Sigmoid colon (tissue), 6 donors: ENCODE measurements at regions not wholly inside any gene's neighbourhood (a gene's known extent, or its start where the extent isn't known, plus 50 kb on each side); places are given as distances from the start of the nearest gene placed in this dataset.

Source experiments
- DNase-seq: peaks from one replicate; pipeline ENCODE4 v3.0.0-alpha.2; 2019
- H3K27ac ChIP-seq, 4 donors: fragments of 200-600 bp; sonication (generic); one replicate each; pipeline ENCODE4 v1.5.1; 2016 to 2019; ENCODE audit warnings: mild to moderate bottlenecking in 1 of 4
- H3K27me3 ChIP-seq, 3 donors: fragments of 200-600 bp; sonication (generic); one replicate each; pipeline ENCODE4 v1.5.1; 2019; ENCODE audit warnings: mild to moderate bottlenecking in 1 of 3
- H3K36me3 ChIP-seq, 4 donors: fragments of 200-600 bp; sonication (generic); one replicate each; pipeline ENCODE4 v1.5.1; 2016 to 2019
- H3K4me1 ChIP-seq, 4 donors: fragments of 200-600 bp; sonication (generic); one replicate each; pipeline ENCODE4 v1.5.1; 2017 to 2019
- H3K4me3 ChIP-seq, 4 donors: fragments of 200-600 bp; sonication (generic); one replicate each; pipeline ENCODE4 v1.5.1; 2017 to 2019; ENCODE audit warnings: mild to moderate bottlenecking in 2 of 4, moderate library complexity in 1 of 4
- H3K9me3 ChIP-seq, 4 donors: fragments of 200-600 bp in 3 of 4; sonication (generic) in 3 of 4; one replicate each; pipeline versions ENCODE4 v1.5.1 to v1.6.1; 2013 to 2019
- EP300 ChIP-seq, 4 donors: sonication (generic); formaldehyde crosslinking; IDR thresholded peaks; one replicate each; pipeline ENCODE4 v1.6.1; 2017; ENCODE audit warnings: antibody characterized with exemption in 4 of 4
- POLR2A ChIP-seq, 2 donors: fragments of 450-650 bp; IDR thresholded peaks; one replicate each; pipeline ENCODE4 v1.6.1; 2016; ENCODE audit warnings: antibody characterized with exemption in 2 of 2, mild to moderate bottlenecking in 2 of 2, moderate library complexity in 2 of 2
- POLR2AphosphoS5 ChIP-seq, 4 donors: sonication (generic); formaldehyde crosslinking; IDR thresholded peaks; one replicate each; pipeline ENCODE4 v1.6.1; 2017; ENCODE audit warnings: antibody characterized with exemption in 4 of 4
- WGBS, 2 donors: extraction: QIAGEN DNeasy Blood & Tissue Kit; methylation state at CpG; one replicate each; pipeline ENCODE4 v1.1.7; 2013; 5-methylcytosine and 5-hydroxymethylcytosine counted together
- intact Hi-C: fragments of 100-400 bp; cut with DNase I; formaldehyde crosslinking; loops from one replicate; pipeline ENCODE4 v1.15.1; 2023
- TF ChIP-seq, protein P1 (sequence below), 4 experiments: fragments of 450-650 bp in 3 of 4; fragments of 200-600 bp in 1 of 4; IDR thresholded peaks; one replicate each; pipeline ENCODE4 v1.5.1; 2016 to 2019; ENCODE audit warnings: antibody characterized with exemption in 4 of 4, mild to moderate bottlenecking in 3 of 4, moderate library complexity in 2 of 4
- donor health status: healthy with polysubstance abuse.
- donor health status: healthy.

GRCh38 chr6:7672066-7673062, 53.5 kb upstream of the BMP6 start:
- H3K4me3 ChIP-seq: peak overlapping the region in 3 of 4 donors; percentile 14 to 30 (median 24)
- TF ChIP-seq EP300 (IDR thresholded peaks at IDR 0.05) (no peak), POLR2AphosphoS5 (IDR thresholded peaks at IDR 0.05) (no peak), POLR2A (IDR thresholded peaks at IDR 0.05) (no peak)
- TF ChIP-seq, protein P1, sequence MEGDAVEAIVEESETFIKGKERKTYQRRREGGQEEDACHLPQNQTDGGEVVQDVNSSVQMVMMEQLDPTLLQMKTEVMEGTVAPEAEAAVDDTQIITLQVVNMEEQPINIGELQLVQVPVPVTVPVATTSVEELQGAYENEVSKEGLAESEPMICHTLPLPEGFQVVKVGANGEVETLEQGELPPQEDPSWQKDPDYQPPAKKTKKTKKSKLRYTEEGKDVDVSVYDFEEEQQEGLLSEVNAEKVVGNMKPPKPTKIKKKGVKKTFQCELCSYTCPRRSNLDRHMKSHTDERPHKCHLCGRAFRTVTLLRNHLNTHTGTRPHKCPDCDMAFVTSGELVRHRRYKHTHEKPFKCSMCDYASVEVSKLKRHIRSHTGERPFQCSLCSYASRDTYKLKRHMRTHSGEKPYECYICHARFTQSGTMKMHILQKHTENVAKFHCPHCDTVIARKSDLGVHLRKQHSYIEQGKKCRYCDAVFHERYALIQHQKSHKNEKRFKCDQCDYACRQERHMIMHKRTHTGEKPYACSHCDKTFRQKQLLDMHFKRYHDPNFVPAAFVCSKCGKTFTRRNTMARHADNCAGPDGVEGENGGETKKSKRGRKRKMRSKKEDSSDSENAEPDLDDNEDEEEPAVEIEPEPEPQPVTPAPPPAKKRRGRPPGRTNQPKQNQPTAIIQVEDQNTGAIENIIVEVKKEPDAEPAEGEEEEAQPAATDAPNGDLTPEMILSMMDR (IDR thresholded peaks at IDR 0.05): no peak
- peaks cover 0 to 11% (median 0%) of the 10 kb centered on the region in 3 donors for H3K27me3 ChIP-seq
- intact Hi-C loops: no loop called here
- no peak overlapping the region for H3K27ac ChIP-seq
- no peaks in the 10 kb centered on the region for H3K9me3 ChIP-seq
- DNase-seq: no peak
- H3K4me1 ChIP-seq: peaks cover 0 to 8% (median 3%) of the 10 kb centered on the region in 4 donors
- WGBS, 2 donors: 61 to 80% methylated on average over 20 of the region's 20 CpGs
- H3K36me3 ChIP-seq: no peaks in the 10 kb centered on the region

DNA sequence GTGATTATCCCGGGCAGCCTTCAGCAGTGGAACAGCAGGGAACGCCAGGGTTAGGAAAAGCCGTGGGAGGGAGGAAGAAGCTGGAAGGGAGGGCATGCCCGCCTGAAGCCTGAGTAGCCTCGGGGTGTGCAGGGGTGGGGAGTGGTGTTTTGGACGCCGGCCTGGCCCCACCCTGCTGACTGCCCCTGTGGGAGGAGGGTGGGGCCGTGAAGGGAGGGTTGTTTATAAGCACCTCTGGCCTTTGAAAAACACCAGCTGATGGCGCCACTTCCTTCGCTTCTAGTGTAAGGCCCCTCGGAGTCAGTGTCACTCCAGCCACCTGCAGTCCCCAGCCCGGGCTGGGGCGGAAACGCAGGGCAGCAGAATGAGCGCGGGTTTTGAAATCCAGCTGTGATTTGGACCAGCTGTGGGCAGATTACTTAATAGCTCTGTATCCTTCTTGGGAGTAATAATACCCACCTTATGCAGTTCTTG, 52.8 kb upstream of the BMP6 start:
- 9 to 28% methylated on average over 16 of the region's 16 CpGs for WGBS, 2 donors
- H3K9me3 ChIP-seq: no peaks in the 10 kb centered on the region
- DNase-seq: peak; percentile 74
- H3K36me3 ChIP-seq: no peaks in the 10 kb centered on the region
- peaks cover 0 to 8% (median 3%) of the 10 kb centered on the region in 4 donors for H3K4me1 ChIP-seq
- H3K27ac ChIP-seq: no peak overlapping the region
- intact Hi-C loops: no loop called here
- TF ChIP-seq EP300 (IDR thresholded peaks at IDR 0.05): no peak
- peak in 3 of 4 donors; percentile 4 to 26 (median 21) for TF ChIP-seq POLR2AphosphoS5 (IDR thresholded peaks at IDR 0.05)
- TF ChIP-seq, protein P1 (IDR thresholded peaks at IDR 0.05): no peak
- H3K27me3 ChIP-seq: peaks cover 0 to 11% (median 0%) of the 10 kb centered on the region in 3 donors
- H3K4me3 ChIP-seq: peak overlapping the region in 3 of 4 donors; percentile 14 to 30 (median 24)

DNA sequence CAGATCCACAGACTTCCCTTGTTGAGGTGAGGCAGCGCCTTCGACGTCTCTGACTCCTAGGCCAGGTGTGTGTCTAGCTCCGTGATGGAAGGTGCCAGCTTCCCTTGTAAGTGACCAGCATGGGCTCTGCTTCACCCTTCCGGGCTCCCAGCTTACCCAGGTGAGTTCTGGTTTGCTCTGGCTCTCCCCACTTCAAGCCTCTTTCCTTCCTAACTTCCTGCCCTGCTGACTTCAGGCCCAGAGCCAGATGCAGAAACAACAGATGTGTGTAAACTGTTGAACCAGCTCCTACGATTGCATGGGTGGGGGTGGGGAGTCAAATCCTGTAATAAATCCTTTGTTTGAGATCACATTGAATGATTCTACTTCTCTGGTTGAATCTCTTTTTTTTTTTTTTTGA, 51.6 kb upstream of the BMP6 start:
- WGBS, 2 donors: 50 to 54% methylated on average over 6 of the region's 6 CpGs
- H3K4me3 ChIP-seq: no peak overlapping the region
- no peak for DNase-seq
- TF ChIP-seq POLR2A (IDR thresholded peaks at IDR 0.05) (no peak), EP300 (IDR thresholded peaks at IDR 0.05) (no peak), POLR2AphosphoS5 (IDR thresholded peaks at IDR 0.05) (no peak)
- TF ChIP-seq, protein P1 (IDR thresholded peaks at IDR 0.05): no peak
- no peak overlapping the region for H3K27ac ChIP-seq
- peaks cover 0 to 11% (median 0%) of the 10 kb centered on the region in 3 donors for H3K27me3 ChIP-seq
- H3K4me1 ChIP-seq: peaks cover 0 to 8% (median 3%) of the 10 kb centered on the region in 4 donors
- intact Hi-C loops: no loop called here
- H3K9me3 ChIP-seq: no peaks in the 10 kb centered on the region
- H3K36me3 ChIP-seq: no peaks in the 10 kb centered on the region

GRCh38 chr6:7675353-7675945, 50.5 kb upstream of the BMP6 start:
- intact Hi-C loops: no loop called here
- no peak for DNase-seq
- Histone ChIP-seq H3K36me3 (no peaks in the 10 kb centered on the region), H3K4me3 (no peak overlapping the region), H3K27me3 (peaks cover 0 to 11% (median 0%) of the 10 kb centered on the region in 3 donors), H3K27ac (no peak overlapping the region), H3K9me3 (no peaks in the 10 kb centered on the region), H3K4me1 (peaks cover 0 to 8% (median 3%) of the 10 kb centered on the region in 4 donors)
- no peak for TF ChIP-seq POLR2A (IDR thresholded peaks at IDR 0.05)
- TF ChIP-seq, protein P1 (IDR thresholded peaks at IDR 0.05): no peak
- TF ChIP-seq POLR2AphosphoS5 (IDR thresholded peaks at IDR 0.05): no peak
- TF ChIP-seq EP300 (IDR thresholded peaks at IDR 0.05): no peak
- 68 to 75% methylated on average over 10 of the region's 10 CpGs for WGBS, 2 donors
